ENCODE measurements at regions not wholly inside any gene's neighbourhood (a gene's known extent, or its start where the extent isn't known, plus 50 kb on each side); places are given as distances from the start of the nearest gene placed in this dataset.

DNA sequence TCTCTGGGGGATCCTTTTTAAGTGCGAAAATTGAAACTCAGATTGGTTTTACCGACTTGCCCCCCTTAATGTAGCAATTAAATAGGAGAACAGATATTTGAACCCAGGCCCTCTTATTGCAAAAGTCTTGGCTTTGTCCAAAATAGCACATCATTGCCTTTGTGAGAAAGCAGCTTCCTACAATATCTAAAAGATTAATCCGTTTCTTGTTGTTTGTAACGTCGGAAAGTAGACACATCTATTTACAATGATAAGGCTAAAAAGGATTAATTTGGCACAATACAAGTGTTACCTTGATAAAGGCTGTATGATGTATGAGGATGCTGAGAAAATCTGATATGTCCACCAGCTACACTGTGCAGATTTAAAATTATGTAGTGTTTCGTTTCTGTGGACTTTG, 108.7 kb upstream of the SLC10A2 start:
- no peaks in the 10 kb centered on the region for H3K27me3 ChIP-seq

DNA sequence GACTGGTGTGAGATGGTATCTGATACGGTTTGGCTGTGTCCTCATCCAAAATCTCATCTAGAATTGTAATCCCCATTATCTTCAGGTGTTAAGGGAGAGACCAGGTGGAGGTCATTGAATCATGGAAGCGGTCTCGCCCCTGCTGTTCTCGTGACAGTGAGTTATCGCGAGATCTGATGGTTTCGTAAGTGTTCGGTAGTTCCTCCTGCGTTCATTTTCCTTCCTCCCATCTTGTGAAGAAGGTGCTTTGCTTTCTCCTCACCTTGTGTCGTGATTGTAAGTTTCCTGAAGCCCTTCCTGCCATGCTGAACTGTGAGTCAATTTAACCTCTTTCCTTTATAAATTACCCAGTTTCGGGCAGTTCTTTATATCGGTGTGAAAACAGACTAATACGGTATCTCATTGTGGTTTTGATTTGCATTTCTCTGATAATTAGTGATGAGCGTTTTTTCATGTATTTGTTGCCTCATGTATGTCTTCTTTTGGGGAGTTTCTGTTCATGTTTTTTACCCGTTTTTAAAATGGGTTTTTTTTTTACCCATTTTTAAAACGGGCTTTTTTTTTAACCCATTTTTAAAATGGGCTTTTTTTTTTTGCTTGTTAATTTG, 102.8 kb upstream of the SLC10A2 start:
- TF ChIP-seq POLR2A (IDR thresholded peaks at IDR 0.05): no peak
- no peak for DNase-seq
- Histone ChIP-seq H3K9me3 (replicated peaks in 1 of 3) (no peaks in the 10 kb centered on the region), H3K27ac (no peak overlapping the region), H3K4me3 (no peak overlapping the region), H3K36me3 (replicated peaks in 1 of 2) (no peaks in the 10 kb centered on the region), H3K4me1 (replicated peaks in 1 of 2) (no peaks in the 10 kb centered on the region), H3K27me3 (no peaks in the 10 kb centered on the region)
- 86 to 89% (median 87%) methylated on average over 16 of the region's 16 CpGs for WGBS, 4 donors
- intact Hi-C loops (cut with DNase I): no loop called here

More for the DNA sequence above, 108.7 kb upstream of the SLC10A2 start:
- Histone ChIP-seq H3K4me1 (replicated peaks in 1 of 2) (no peaks in the 10 kb centered on the region), H3K27ac (no peak overlapping the region), H3K9me3 (replicated peaks in 1 of 3) (no peaks in the 10 kb centered on the region), H3K36me3 (replicated peaks in 1 of 2) (no peaks in the 10 kb centered on the region), H3K4me3 (no peak overlapping the region)
- TF ChIP-seq, protein P1, sequence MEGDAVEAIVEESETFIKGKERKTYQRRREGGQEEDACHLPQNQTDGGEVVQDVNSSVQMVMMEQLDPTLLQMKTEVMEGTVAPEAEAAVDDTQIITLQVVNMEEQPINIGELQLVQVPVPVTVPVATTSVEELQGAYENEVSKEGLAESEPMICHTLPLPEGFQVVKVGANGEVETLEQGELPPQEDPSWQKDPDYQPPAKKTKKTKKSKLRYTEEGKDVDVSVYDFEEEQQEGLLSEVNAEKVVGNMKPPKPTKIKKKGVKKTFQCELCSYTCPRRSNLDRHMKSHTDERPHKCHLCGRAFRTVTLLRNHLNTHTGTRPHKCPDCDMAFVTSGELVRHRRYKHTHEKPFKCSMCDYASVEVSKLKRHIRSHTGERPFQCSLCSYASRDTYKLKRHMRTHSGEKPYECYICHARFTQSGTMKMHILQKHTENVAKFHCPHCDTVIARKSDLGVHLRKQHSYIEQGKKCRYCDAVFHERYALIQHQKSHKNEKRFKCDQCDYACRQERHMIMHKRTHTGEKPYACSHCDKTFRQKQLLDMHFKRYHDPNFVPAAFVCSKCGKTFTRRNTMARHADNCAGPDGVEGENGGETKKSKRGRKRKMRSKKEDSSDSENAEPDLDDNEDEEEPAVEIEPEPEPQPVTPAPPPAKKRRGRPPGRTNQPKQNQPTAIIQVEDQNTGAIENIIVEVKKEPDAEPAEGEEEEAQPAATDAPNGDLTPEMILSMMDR (IDR thresholded peaks at IDR 0.05): no peak
- no peak for TF ChIP-seq POLR2A (IDR thresholded peaks at IDR 0.05)
- intact Hi-C loops (cut with DNase I): no loop called here
- DNase-seq: no peak
- WGBS, 4 donors: 79 to 89% (median 86%) methylated on average over 6 of the region's 6 CpGs

DNA sequence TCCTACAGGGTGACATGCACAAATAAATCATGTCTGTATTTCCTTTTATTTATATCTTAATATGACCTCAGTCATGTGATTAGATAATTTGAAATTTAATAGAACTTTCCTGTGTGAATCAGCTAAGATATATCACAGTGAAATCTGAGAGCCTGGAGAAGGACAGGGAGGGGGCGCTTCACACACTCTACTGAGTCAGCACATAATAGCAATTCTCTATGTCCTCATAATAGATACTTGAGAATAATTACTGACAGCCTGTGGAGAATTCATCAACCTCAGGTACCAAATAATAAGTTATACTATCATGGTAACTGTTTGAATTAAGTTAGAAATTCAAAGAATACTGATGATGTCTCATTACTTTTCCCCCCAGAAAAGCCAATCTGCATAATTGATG, 98.0 kb upstream of the SLC10A2 start:
- DNase-seq: no peak
- Histone ChIP-seq H3K4me1 (replicated peaks in 1 of 2) (no peaks in the 10 kb centered on the region), H3K27me3 (no peaks in the 10 kb centered on the region), H3K9me3 (replicated peaks in 1 of 3) (no peaks in the 10 kb centered on the region), H3K36me3 (replicated peaks in 1 of 2) (no peaks in the 10 kb centered on the region), H3K27ac (no peak overlapping the region), H3K4me3 (no peak overlapping the region)
- TF ChIP-seq, protein P1 (IDR thresholded peaks at IDR 0.05): no peak
- no peak for TF ChIP-seq POLR2A (IDR thresholded peaks at IDR 0.05)
- intact Hi-C loops (cut with DNase I): no loop called here
- 58 to 74% (median 62%) methylated on average over 1 of the region's 1 CpG for WGBS, 4 donors

DNA sequence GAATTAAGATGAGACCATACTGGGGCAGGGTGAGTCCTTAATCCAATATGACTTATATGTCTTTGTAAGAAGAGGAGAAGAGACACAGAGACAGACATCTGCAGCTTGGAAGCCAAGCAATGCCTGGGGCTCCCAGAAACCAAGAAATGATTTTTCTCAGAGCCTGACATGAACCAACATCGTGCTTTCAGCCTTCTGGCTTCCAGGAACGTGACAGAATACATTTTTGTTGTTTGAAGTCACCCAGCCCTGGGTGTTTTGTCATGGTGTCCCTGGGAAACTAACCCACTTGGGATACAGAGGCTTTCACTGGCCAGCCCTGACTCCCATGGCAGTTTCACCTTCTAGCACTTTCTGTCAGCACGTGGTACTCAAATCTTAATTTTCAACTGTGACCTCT, 95.3 kb upstream of the SLC10A2 start:
- 58 to 73% (median 62%) methylated on average over 3 of the region's 3 CpGs for WGBS, 4 donors
- Histone ChIP-seq H3K4me1 (replicated peaks in 1 of 2) (no peaks in the 10 kb centered on the region), H3K27ac (no peak overlapping the region)

More for the DNA sequence above, 95.3 kb upstream of the SLC10A2 start:
- Histone ChIP-seq H3K36me3 (replicated peaks in 1 of 2) (no peaks in the 10 kb centered on the region), H3K4me3 (no peak overlapping the region), H3K9me3 (replicated peaks in 1 of 3) (no peaks in the 10 kb centered on the region), H3K27me3 (no peaks in the 10 kb centered on the region)
- intact Hi-C loops (cut with DNase I): no loop called here
- no peak for DNase-seq
- no peak for TF ChIP-seq POLR2A (IDR thresholded peaks at IDR 0.05)
- TF ChIP-seq, protein P1 (IDR thresholded peaks at IDR 0.05): no peak
